BLaER1 treated with 17β-estradiol and CSF1 and Interleukin-3, amounts not matched to agents 10 nM and 100 nM (cell line): ENCODE measurements at regions not wholly inside any gene's neighbourhood (a gene's known extent, or its start where the extent isn't known, plus 50 kb on each side); places are given as distances from the start of the nearest gene placed in this dataset.
"Not testable (repeated sequence)": the region's sequence is repeated elsewhere in the genome, so short reads cannot be mapped to it uniquely, and the experiment has no call there.

ENCODE experiments used
- H3K27ac ChIP-seq, 11 experiments: shearing (Covaris generic); formaldehyde crosslinking; 2 replicates each; pipeline ENCODE4 v1.8.1; 2022
- H3K27me3 ChIP-seq, 11 experiments: shearing (Covaris generic); formaldehyde crosslinking; 2 replicates each; pipeline ENCODE4 v1.8.1; 2022
- H3K36me3 ChIP-seq, 11 experiments: shearing (Covaris generic); formaldehyde crosslinking; 2 replicates each; pipeline ENCODE4 v1.8.1; 2022
- H3K4me1 ChIP-seq, 10 experiments: shearing (Covaris generic); formaldehyde crosslinking; 2 replicates each; pipeline ENCODE4 v1.8.1; 2022
- H3K4me2 ChIP-seq, 11 experiments: shearing (Covaris generic); formaldehyde crosslinking; 2 replicates each; pipeline ENCODE4 v1.8.1; 2022
- H3K4me3 ChIP-seq, 10 experiments: shearing (Covaris generic); formaldehyde crosslinking; 2 replicates each; pipeline ENCODE4 v1.8.1; 2022
- H3K9ac ChIP-seq, 11 experiments: shearing (Covaris generic); formaldehyde crosslinking; 2 replicates each; pipeline ENCODE4 v1.8.1; 2022
- H3K9me3 ChIP-seq, 11 experiments: shearing (Covaris generic); formaldehyde crosslinking; replicated peaks in 1 of 11; 2 replicates each; pipeline ENCODE4 v1.8.1; 2022
- H4K20me1 ChIP-seq, 11 experiments: shearing (Covaris generic); formaldehyde crosslinking; 2 replicates each; pipeline ENCODE4 v1.8.1; 2022

GRCh38 chr9:65384759-65385654 is 100.0 kb upstream of the FOXD4L5 start:
- not testable (repeated sequence) for H3K4me2 ChIP-seq, H3K36me3 ChIP-seq, H4K20me1 ChIP-seq, H3K27me3 ChIP-seq, H3K27ac ChIP-seq, H3K4me1 ChIP-seq, H3K9ac ChIP-seq, H3K4me3 ChIP-seq
- H3K9me3 ChIP-seq = peaks cover 0 to 42% (median 23%) of the 10 kb centered on the region in 11 experiments; a peak in 15 of 22 replicates

- not testable (repeated sequence) for H3K9ac ChIP-seq, H3K4me3 ChIP-seq, H3K27ac ChIP-seq, H4K20me1 ChIP-seq, H3K36me3 ChIP-seq, H3K4me1 ChIP-seq, H3K4me2 ChIP-seq, H3K27me3 ChIP-seq
- peaks cover 0 to 42% (median 23%) of the 10 kb centered on the region in 11 experiments; a peak in 15 of 22 replicates for H3K9me3 ChIP-seq
Measured at GRCh38 chr9:65384066-65384465, 99.1 kb upstream of the FOXD4L5 start.

- not testable (repeated sequence) for H3K4me3 ChIP-seq, H3K27me3 ChIP-seq, H3K4me1 ChIP-seq, H3K9ac ChIP-seq, H4K20me1 ChIP-seq, H3K36me3 ChIP-seq, H3K27ac ChIP-seq, H3K4me2 ChIP-seq
- H3K9me3 ChIP-seq = peaks cover 0 to 42% (median 23%) of the 10 kb centered on the region in 11 experiments; a peak in 15 of 22 replicates
Measured at GRCh38 chr9:65383646-65384045, 98.6 kb upstream of the FOXD4L5 start.

- H3K4me3 ChIP-seq, H3K27ac ChIP-seq, H3K4me2 ChIP-seq, H3K27me3 ChIP-seq, H3K4me1 ChIP-seq, H4K20me1 ChIP-seq, H3K9ac ChIP-seq, H3K36me3 ChIP-seq: not testable (repeated sequence)
- H3K9me3 ChIP-seq = peaks cover 0 to 42% (median 23%) of the 10 kb centered on the region in 11 experiments; a peak in 15 of 22 replicates
Measured at GRCh38 chr9:65382701-65383318, 97.8 kb upstream of the FOXD4L5 start.
